Mammary epithelial cell (primary cell): ENCODE measurements at regions not wholly inside any gene's neighbourhood (a gene's known extent, or its start where the extent isn't known, plus 50 kb on each side); places are given as distances from the start of the nearest gene placed in this dataset.

Experiments
- EZH2 ChIP-seq: IDR thresholded peaks from 2 replicates; pipeline ENCODE4 v1.6.1; 2012; ENCODE audit warnings: low read length, inconsistent platforms, borderline replicate concordance
- TF ChIP-seq, protein P1 (sequence below), 2 donors: IDR thresholded peaks in 1 of 2; conservative IDR thresholded peaks in 1 of 2; 2 replicates each; pipeline ENCODE4 v1.5.1; 2011 to 2012; ENCODE audit warnings: inconsistent platforms in 2 of 2, low read length in 2 of 2, mild to moderate bottlenecking in 2 of 2, control low read depth in 1 of 2, low read depth in 1 of 2; ENCODE audit not compliant: insufficient read depth in 1 of 2; ENCODE audit errors: extremely low read depth in 1 of 2

DNA sequence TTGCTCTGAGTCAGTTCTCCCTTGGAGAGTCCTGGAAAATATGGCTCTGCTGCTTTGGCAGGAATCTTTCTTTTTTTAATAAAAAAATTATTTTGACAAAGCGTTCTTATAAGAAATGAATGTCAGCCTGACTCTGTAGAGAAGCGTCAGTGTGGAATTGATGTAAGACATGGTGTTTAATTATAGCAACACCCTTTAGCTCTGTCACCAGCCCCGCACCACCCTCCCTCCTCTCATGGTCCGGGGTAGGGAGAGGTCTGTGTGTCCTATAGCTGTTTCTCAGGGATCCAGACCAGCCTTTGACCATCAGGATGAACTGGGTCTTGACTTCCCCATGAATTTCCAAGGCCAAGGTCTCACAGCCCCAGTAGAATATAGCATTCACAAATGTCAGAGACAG, 120.6 kb downstream of the CHST1 start:
- TF ChIP-seq EZH2, result no peak
- TF ChIP-seq, protein P1, sequence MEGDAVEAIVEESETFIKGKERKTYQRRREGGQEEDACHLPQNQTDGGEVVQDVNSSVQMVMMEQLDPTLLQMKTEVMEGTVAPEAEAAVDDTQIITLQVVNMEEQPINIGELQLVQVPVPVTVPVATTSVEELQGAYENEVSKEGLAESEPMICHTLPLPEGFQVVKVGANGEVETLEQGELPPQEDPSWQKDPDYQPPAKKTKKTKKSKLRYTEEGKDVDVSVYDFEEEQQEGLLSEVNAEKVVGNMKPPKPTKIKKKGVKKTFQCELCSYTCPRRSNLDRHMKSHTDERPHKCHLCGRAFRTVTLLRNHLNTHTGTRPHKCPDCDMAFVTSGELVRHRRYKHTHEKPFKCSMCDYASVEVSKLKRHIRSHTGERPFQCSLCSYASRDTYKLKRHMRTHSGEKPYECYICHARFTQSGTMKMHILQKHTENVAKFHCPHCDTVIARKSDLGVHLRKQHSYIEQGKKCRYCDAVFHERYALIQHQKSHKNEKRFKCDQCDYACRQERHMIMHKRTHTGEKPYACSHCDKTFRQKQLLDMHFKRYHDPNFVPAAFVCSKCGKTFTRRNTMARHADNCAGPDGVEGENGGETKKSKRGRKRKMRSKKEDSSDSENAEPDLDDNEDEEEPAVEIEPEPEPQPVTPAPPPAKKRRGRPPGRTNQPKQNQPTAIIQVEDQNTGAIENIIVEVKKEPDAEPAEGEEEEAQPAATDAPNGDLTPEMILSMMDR (conservative IDR thresholded peaks at IDR 0.05 in 1 of 2, IDR thresholded peaks at IDR 0.05 in 1 of 2; ENCODE audit: extremely low read depth in 1 of 2, insufficient read depth in 1 of 2, low read depth in 1 of 2, low read length in 2 of 2), result no peak
